ENCODE measurements at regions not wholly inside any gene's neighbourhood (a gene's known extent, or its start where the extent isn't known, plus 50 kb on each side); places are given as distances from the start of the nearest gene placed in this dataset.

DNA sequence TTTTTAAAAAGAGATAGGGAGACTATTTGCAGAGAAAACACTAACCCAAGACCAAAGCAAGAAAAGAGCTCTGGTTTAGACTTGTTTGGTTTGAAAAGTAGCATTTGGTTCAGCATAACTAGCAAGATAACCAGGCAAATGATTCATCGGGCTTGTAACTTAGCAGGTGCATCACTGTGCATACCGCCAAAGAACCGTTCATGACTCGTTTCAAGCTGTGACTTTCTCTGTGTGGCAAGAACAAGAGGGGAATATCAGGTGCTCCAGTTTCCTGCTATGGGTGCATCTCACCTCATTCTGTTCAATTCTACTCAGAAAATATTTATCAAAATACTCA, 244.9 kb downstream of the ETAA1 start:
- TF ChIP-seq, protein P1, sequence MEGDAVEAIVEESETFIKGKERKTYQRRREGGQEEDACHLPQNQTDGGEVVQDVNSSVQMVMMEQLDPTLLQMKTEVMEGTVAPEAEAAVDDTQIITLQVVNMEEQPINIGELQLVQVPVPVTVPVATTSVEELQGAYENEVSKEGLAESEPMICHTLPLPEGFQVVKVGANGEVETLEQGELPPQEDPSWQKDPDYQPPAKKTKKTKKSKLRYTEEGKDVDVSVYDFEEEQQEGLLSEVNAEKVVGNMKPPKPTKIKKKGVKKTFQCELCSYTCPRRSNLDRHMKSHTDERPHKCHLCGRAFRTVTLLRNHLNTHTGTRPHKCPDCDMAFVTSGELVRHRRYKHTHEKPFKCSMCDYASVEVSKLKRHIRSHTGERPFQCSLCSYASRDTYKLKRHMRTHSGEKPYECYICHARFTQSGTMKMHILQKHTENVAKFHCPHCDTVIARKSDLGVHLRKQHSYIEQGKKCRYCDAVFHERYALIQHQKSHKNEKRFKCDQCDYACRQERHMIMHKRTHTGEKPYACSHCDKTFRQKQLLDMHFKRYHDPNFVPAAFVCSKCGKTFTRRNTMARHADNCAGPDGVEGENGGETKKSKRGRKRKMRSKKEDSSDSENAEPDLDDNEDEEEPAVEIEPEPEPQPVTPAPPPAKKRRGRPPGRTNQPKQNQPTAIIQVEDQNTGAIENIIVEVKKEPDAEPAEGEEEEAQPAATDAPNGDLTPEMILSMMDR (IDR thresholded peaks at IDR 0.05; ENCODE audit: control insufficient read depth, extremely low read depth, insufficient read depth), result no peak
- DNase-seq (ENCODE audit: low read depth), result no peak
- H3K4me3 ChIP-seq (ENCODE audit: low read depth, low read length), result no peak overlapping the region

DNA sequence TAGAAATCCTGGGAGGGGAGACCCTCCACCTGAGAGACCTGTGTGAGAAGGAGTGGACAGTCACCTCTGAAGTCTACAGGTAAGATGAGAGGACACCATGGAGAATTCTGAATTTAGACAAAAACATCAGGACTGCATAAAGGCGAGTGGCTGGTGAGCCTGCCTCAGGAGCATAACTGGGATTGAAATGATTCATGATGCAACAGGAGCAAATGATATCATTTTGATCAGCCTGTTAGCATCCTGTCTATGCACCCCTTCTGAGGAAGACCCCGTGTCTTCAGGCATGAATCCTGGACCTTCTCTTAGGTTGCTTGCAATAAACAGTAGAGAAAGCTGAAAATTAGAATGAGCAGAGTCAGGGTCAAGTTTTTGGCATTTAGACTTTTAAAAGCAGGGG, 245.8 kb downstream of the ETAA1 start:
- TF ChIP-seq, protein P1 (IDR thresholded peaks at IDR 0.05; ENCODE audit: control insufficient read depth, extremely low read depth, insufficient read depth), result no peak
- H3K4me3 ChIP-seq (ENCODE audit: low read depth, low read length), result no peak overlapping the region
- no peak for DNase-seq (ENCODE audit: low read depth)

DNA sequence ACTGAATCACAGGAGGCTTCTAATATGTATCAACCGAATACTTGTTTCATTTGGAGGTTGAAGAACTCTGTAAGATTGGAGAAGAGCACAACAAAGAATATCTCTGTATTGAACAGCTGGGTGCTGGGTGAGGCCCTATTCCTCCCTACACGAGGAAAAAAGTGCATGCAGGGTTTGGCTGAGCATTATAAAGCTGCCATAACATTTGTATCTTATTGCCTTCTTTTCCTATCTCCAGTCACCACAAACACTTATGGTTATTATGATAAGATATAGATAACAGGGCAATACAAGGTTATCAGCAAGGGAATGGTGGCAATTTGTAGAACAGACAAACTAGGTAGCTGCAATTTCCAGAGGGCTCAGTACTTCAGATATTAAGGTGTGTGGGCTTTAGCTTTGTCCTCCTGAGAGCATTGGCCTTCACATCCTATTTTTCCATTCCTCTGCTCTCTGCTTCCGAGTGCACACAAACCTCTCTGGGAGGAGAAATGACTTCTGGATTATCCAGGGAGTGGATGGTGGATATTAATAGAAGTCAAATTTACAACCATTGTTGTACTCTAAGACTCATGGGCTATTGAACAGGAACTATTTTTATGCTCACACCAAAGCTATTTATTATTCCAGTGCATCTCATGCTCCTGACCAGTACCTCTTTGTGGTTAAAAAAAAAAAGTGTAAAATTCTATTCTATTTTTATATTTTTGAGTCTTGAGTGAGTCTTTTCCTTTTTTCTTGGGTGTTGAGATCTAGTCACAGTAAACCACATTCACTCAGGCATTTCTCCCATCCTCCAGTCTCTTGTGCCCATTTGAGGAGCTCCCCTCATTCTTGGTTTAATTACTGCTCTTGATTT, 248.4 kb downstream of the ETAA1 start:
- TF ChIP-seq, protein P1 (IDR thresholded peaks at IDR 0.05; ENCODE audit: control insufficient read depth, extremely low read depth, insufficient read depth), result no peak
- no peak overlapping the region for H3K4me3 ChIP-seq (ENCODE audit: low read depth, low read length)
- DNase-seq (ENCODE audit: low read depth), result no peak

DNA sequence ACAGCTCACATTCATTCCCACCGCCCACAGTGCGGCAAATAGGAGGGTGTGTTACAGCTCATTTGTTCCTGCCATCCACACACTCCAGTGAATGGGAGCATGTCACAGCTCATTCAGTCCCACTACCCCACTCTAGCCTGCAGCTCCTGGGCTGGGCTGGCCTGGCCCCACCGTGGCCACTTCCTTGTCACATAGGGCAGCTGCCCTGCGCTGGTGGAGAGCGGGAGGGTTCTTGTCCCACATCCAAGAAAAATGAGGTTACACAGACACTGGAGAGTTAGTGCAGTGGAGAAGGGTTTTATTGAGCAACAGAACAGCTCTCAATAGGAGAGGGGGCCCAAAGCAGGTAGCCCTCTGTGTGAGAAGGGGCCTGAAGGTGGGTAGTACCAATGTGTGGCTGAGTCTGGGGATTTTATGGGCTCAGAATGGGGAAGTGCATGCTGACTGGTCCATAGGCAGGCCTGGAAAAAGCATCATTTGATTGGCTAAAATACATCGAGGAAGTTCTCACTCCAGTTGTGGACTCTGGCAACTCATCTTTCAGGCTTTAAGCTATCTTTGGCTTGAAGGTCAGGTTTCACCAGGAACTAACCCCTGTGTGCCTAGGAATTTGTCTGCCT, 249.7 kb downstream of the ETAA1 start:
- TF ChIP-seq, protein P1 (IDR thresholded peaks at IDR 0.05; ENCODE audit: control insufficient read depth, extremely low read depth, insufficient read depth), result no peak
- no peak for DNase-seq (ENCODE audit: low read depth)
- H3K4me3 ChIP-seq (ENCODE audit: low read depth, low read length), result no peak overlapping the region

DNA sequence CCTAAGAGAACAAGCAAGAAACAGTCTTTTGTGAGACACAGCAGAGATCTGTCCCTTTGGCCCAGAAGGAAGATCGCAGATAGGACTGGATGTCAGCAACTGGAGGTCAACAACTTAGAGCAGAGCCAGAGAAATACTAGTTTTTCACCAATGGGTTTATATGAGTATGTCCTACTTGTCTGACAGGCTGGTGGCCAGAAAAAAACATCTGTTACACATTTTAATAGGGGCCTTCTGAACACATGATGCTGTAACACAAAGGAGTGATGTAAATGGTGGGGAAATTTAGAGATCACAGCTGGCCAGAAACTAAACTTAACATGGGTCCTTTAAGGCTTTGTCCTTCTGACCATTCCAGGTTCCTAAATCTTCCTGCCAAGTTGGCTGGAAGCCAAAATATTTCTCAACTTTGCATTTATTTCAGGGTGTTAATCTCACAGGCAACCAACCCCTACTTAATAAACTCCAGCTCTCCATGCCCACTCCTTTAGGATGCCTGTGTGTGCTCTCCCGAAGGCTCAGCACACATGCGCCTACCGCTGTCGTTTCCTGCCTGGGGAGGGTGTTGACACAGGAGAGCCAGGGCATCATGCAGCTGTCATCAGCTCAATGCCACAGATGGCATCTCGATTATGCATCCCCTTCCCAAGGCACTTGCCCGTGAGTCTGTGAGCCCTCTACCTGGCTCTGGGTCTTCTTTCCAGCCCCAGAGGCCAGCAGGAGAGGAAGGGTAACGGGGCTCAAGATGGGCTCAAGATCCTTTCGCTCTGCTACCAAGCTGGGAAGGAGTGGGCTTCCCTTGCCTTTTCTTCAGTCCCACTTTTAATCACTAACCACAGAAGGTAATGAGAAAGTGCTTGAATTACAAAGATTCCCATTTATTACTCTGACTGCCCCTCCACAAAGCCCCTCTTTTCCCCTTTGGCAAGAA, 252.5 kb downstream of the ETAA1 start:
- TF ChIP-seq, protein P1 (IDR thresholded peaks at IDR 0.05; ENCODE audit: control insufficient read depth, extremely low read depth, insufficient read depth), result no peak
- no peak overlapping the region for H3K4me3 ChIP-seq (ENCODE audit: low read depth, low read length)
- DNase-seq (ENCODE audit: low read depth), result no peak

DNA sequence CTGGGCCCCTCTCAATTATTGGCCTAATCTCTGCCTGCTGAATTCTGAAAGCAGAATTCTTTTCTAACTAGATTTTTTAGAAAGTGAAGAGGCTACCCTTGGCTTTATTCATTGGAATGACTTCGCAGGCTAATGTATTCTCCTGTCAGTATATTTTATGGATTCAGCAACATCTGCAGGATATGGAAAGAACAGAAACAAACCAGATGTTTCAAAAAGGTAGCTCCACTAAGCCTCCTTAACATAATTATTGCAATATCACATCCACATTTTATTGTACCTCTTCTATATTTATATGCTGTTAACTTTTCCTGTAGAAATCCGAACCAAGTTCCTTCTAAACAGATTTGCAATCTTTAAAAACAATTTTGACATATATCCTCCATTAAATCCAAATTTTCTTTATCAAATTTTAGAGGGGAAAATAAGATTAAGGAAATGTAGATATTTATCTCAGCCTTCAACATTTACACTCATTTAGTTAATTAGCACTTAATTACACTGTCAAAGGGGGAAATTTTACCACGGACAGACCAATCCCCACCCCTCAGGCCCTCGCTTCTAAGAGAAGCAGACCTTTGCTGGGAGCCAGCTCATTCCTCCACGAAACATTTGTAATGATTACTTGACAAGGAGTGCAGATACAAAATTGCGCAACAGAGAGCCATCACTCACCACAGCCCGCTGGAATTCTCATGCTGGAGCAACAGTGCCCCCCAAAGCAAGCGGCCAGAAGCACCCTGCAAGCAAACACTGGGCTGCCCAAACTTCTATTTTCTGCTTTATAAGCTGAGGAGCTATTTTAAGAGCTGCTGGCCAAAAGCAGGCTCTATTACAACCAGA, 253.4 kb downstream of the ETAA1 start:
- no peak for DNase-seq (ENCODE audit: low read depth)
- no peak overlapping the region for H3K4me3 ChIP-seq (ENCODE audit: low read depth, low read length)
- TF ChIP-seq, protein P1 (IDR thresholded peaks at IDR 0.05; ENCODE audit: control insufficient read depth, extremely low read depth, insufficient read depth), result peak; percentile 52
